ENCODE measurements at regions not wholly inside any gene's neighbourhood (a gene's known extent, or its start where the extent isn't known, plus 50 kb on each side); places are given as distances from the start of the nearest gene placed in this dataset.

GRCh38 chr12:92614001-92614400, 88.8 kb upstream of the PLEKHG7 start:
- TF ChIP-seq POLR2AphosphoS5 (IDR thresholded peaks at IDR 0.05; ENCODE audit: low read depth, low read length) (no peak), TAF1 (IDR thresholded peaks at IDR 0.05; ENCODE audit: borderline replicate concordance, low read depth, low read length) (no peak), POLR2A (IDR thresholded peaks at IDR 0.05; ENCODE audit: low read depth, low read length) (no peak)
- FAIRE-seq, result no peak

GRCh38 chr12:92612611-92613010, 90.2 kb upstream of the PLEKHG7 start:
- DNase-seq (ENCODE audit: insufficient read length) (no peak), FAIRE-seq (peak; percentile 70)
- TF ChIP-seq POLR2A (IDR thresholded peaks at IDR 0.05; ENCODE audit: low read depth, low read length), result no peak
- TF ChIP-seq POLR2AphosphoS5 (IDR thresholded peaks at IDR 0.05; ENCODE audit: low read depth, low read length), result no peak
- TF ChIP-seq TAF1 (IDR thresholded peaks at IDR 0.05; ENCODE audit: borderline replicate concordance, low read depth, low read length), result no peak

More at GRCh38 chr12:92614001-92614400, 88.8 kb upstream of the PLEKHG7 start:
- no peak for DNase-seq (ENCODE audit: insufficient read length)

DNA sequence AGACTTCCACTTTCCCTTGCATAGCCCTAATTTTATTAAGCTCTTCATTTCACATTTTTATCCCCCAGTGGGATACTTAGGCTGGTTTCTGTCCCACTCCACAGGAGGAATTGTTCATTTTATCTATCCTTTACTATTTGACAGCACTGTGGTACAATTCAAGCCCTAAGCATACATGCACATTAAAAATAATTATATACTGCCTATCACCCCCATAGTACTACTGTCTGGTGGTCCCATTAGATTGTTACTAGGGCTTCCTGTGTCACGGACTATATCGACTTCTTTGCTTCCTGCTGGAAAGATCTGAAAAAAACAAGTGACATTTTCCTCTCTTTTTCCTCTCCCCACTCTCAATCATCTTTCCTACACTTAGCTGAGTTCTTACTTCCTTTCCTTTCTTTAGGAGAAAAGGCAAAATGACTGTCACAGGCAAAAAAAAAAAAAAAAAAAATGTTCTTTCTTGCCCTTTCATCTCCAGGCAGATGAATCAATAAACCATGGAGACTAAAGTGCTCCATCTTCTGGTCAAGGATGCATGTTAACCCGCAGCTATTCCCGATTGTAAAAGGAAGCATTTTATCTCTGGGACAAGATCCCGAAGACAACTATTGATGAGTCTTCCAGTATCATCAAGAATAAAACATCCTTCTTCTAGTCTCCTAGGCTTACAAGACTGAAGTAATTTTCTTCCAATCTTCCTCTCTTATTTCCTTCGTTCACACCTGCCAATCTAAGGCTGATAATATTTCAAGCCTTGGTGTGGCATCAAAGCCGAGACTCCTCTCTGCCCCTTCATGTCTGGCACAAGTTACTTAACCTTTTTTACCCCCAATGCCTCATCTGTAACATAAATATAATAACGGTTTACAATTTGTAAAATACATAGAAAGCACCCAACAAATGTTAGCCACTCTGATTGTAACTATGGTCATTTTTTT, 94.4 kb upstream of the PLEKHG7 start:
- TF ChIP-seq POLR2AphosphoS5 (IDR thresholded peaks at IDR 0.05; ENCODE audit: low read depth, low read length), result no peak
- no peak for TF ChIP-seq POLR2A (IDR thresholded peaks at IDR 0.05; ENCODE audit: low read depth, low read length)
- TF ChIP-seq TAF1 (IDR thresholded peaks at IDR 0.05; ENCODE audit: borderline replicate concordance, low read depth, low read length), result no peak
- FAIRE-seq (peak; percentile 51), DNase-seq (ENCODE audit: insufficient read length) (no peak)

GRCh38 chr12:92606956-92607355, 95.8 kb upstream of the PLEKHG7 start:
- no peak for DNase-seq (ENCODE audit: insufficient read length)
- no peak for FAIRE-seq
- TF ChIP-seq POLR2AphosphoS5 (IDR thresholded peaks at IDR 0.05; ENCODE audit: low read depth, low read length) (no peak), POLR2A (IDR thresholded peaks at IDR 0.05; ENCODE audit: low read depth, low read length) (no peak), TAF1 (IDR thresholded peaks at IDR 0.05; ENCODE audit: borderline replicate concordance, low read depth, low read length) (no peak)

DNA sequence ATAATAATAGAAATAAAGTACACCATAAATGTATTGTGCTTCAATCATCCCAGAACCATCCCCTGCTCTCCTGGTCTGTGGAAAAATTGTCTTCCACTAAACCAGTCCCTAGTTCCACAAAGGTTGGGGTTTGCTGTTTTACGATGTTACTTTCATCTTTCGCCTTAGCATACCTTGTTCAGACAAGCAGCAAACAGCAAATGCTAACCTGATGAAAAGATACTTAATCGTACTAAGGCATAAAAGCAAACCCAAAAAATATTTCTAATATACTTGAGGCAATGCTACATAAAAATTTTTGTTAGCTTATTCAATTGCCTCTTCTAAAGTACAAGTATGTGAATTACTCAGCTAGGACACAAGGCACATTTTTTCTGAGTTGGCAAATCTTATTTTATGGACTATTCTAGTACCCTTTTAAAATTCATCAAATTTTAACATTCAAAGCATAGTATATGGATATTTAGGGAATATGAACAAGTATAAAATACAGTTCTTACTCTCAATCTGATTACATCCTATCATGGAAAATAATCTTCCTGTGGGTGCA, 97.1 kb upstream of the PLEKHG7 start:
- FAIRE-seq, result no peak
- TF ChIP-seq POLR2A (IDR thresholded peaks at IDR 0.05; ENCODE audit: low read depth, low read length), result no peak
- TF ChIP-seq TAF1 (IDR thresholded peaks at IDR 0.05; ENCODE audit: borderline replicate concordance, low read depth, low read length), result no peak
- TF ChIP-seq POLR2AphosphoS5 (IDR thresholded peaks at IDR 0.05; ENCODE audit: low read depth, low read length), result no peak
- no peak for DNase-seq (ENCODE audit: insufficient read length)

DNA sequence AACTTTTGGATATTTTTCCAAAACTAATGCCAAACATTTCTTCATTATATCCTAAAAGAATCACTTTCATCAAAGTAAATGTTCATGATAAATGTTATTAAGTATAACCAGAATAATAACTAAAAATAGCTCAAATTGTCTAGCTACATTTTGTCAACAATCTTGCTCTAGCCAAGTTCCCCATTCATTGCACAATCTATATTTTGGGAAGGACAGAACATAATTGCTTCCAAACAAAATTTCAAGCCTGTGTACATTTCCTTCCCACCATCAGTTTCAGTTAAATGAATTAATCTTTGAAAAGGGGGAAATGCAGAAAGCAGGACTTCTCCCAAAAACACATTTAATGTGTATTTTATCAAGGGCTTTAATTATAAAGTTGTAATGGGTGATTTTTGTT, 98.0 kb upstream of the PLEKHG7 start:
- FAIRE-seq, result no peak
- TF ChIP-seq POLR2AphosphoS5 (IDR thresholded peaks at IDR 0.05; ENCODE audit: low read depth, low read length) (no peak), POLR2A (IDR thresholded peaks at IDR 0.05; ENCODE audit: low read depth, low read length) (no peak), TAF1 (IDR thresholded peaks at IDR 0.05; ENCODE audit: borderline replicate concordance, low read depth, low read length) (no peak)
- no peak for DNase-seq (ENCODE audit: insufficient read length)

DNA sequence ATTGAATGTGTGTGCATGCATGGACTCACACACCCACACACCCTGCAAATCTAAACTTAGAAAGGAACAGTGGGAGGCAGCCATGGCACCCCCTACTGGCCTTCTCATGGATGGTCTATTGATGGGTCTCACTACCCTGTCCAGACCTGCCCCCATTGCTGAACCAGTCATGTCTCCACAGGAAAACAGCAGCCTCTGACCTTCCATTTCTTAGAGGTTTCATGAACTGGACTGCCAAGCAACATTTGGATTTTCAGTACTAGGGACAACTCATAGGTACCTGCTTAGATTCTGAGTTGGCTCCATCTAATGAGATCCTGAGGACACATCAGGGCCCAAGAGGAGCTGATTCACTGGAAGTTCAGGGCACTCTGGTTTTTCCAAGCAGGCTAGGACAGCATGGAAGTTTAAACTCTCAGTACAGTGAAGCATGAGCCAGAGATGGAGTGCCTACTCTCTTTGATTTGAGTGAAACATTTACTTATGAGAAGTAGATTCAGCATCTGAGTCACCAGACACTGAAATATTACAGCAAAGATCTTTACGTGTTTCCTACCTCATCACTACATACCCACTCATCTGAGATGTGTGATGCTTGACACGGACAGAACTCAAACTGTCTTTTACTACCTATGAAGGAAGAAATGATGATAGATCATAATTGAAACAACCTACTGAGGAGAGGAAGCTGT, 98.9 kb upstream of the PLEKHG7 start:
- TF ChIP-seq POLR2A (IDR thresholded peaks at IDR 0.05; ENCODE audit: low read depth, low read length), result no peak
- no peak for TF ChIP-seq TAF1 (IDR thresholded peaks at IDR 0.05; ENCODE audit: borderline replicate concordance, low read depth, low read length)
- no peak for TF ChIP-seq POLR2AphosphoS5 (IDR thresholded peaks at IDR 0.05; ENCODE audit: low read depth, low read length)
- FAIRE-seq (no peak), DNase-seq (ENCODE audit: insufficient read length) (no peak)

GRCh38 chr12:92602930-92603623, 99.7 kb upstream of the PLEKHG7 start:
- no peak for DNase-seq (ENCODE audit: insufficient read length)
- no peak for FAIRE-seq
- TF ChIP-seq POLR2A (IDR thresholded peaks at IDR 0.05; ENCODE audit: low read depth, low read length) (no peak), POLR2AphosphoS5 (IDR thresholded peaks at IDR 0.05; ENCODE audit: low read depth, low read length) (no peak), TAF1 (IDR thresholded peaks at IDR 0.05; ENCODE audit: borderline replicate concordance, low read depth, low read length) (no peak)

DNA sequence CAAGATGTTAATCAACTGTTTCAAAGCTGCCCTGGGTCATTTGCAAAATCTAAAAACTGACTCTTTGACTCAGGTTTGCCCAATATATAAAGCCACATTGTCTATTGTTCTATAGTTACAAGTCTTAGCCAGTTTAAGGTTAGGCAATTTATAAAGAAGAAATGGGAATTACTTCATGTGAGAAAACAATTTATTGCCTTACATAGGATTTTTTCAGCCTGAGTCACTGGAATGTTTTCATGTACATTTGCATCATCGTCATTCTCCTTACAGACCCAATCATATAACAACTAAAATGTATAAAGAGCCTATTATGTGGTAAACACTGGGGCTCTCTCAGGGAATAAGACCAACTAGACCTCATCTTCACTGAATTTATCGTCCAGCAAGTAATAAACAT, 100.3 kb upstream of the PLEKHG7 start:
- DNase-seq (ENCODE audit: insufficient read length), result no peak
- FAIRE-seq, result peak; percentile 56
- TF ChIP-seq TAF1 (IDR thresholded peaks at IDR 0.05; ENCODE audit: borderline replicate concordance, low read depth, low read length), result no peak
- no peak for TF ChIP-seq POLR2A (IDR thresholded peaks at IDR 0.05; ENCODE audit: low read depth, low read length)
- TF ChIP-seq POLR2AphosphoS5 (IDR thresholded peaks at IDR 0.05; ENCODE audit: low read depth, low read length), result no peak

DNA sequence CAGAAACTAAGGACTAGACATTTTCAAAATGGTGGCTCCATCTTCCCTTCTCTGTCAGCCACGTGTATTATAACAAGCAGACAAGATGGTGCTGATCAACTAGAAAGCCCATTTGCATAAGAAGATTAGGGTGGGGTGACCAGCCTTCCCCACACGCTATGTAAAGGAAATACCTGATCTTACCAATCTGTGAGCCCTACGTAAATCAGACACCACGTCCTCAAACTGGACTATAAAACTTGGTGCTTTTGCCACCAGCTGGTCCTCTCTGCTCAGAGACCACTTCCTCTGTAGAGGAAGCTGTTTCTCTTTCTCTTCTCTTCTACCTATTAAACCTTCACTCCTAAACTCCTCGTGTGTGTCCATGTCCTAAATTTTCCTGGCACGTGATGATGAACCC, 101.1 kb upstream of the PLEKHG7 start:
- DNase-seq (ENCODE audit: insufficient read length) (no peak), FAIRE-seq (no peak)
- TF ChIP-seq POLR2A (IDR thresholded peaks at IDR 0.05; ENCODE audit: low read depth, low read length), result no peak
- no peak for TF ChIP-seq POLR2AphosphoS5 (IDR thresholded peaks at IDR 0.05; ENCODE audit: low read depth, low read length)
- no peak for TF ChIP-seq TAF1 (IDR thresholded peaks at IDR 0.05; ENCODE audit: borderline replicate concordance, low read depth, low read length)

DNA sequence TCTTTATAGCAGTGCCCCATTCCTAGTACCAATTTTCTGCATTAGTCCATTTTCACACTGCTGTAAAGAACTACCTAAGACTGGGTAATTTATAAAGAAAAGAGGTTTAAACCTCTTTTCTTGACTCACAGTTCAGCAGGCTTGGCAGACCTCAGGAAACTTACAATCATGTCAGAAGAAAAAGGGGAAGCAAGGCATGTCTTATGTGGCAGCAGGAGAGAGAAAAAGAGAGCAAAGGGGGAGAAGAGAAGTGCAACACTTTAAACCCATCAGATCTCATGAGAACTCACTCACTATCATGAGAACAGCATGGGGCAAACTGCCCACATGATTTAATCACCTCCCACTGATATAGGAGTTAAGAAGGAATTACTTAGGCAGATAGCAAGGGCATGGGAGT, 101.6 kb upstream of the PLEKHG7 start:
- FAIRE-seq (no peak), DNase-seq (ENCODE audit: insufficient read length) (no peak)
- TF ChIP-seq TAF1 (IDR thresholded peaks at IDR 0.05; ENCODE audit: borderline replicate concordance, low read depth, low read length) (no peak), POLR2A (IDR thresholded peaks at IDR 0.05; ENCODE audit: low read depth, low read length) (no peak), POLR2AphosphoS5 (IDR thresholded peaks at IDR 0.05; ENCODE audit: low read depth, low read length) (no peak)
